ENCODE measurements at regions not wholly inside any gene's neighbourhood (a gene's known extent, or its start where the extent isn't known, plus 50 kb on each side); places are given as distances from the start of the nearest gene placed in this dataset.

DNA sequence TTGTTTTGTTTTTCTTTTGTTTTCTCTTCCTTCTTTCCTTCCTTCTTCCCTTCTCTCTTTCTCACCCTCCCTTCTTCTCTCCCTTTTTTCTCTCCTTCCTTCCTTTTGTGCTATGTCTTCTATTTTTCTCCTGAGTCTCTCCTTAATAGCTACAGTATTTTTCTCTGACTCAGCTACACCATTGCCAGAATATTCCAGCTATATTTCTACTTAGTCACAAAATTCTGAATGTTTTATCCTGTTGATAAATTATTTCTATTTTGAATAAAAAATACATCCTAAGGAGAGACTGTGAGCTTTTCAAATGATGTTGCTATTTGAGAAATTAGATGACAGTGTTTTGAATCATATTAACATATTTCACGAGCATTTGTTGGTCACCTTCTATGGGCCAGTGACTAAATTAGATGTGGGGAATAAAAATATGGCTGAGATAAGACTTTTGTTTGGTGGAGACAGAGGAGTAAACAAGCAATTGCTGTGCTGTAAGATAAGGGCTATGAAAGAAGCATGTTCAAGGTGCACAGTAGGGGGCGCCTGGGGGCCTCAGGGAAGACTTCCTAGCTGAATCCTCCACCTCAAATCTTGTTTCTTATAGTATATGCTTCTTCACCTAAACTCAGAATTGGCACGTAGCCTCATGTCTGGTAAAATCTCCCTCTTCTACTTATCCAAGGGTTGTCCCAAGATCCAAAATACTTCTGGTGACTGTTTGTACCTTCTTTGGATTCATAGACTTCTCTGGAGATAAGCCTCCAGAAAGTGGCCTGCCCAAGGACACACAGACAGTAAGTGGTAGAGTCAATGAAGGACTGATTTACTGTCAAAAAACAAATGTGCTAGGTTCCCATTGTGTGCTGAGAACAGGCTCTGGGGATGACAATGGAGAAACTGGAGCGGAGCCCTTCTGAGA, 115.5 kb upstream of the CREB5 start:
- Histone ChIP-seq H3K9me3 (no peaks in the 10 kb centered on the region), H3F3A (replicated peaks; ENCODE audit: insufficient read depth) (no peaks in the 10 kb centered on the region), H3K9ac (no peak overlapping the region), H4K20me1 (ENCODE audit: insufficient read depth) (no peaks in the 10 kb centered on the region), H3K4me3 (ENCODE audit: low read depth in 2 of 2, low read length in 1 of 2) (no peak overlapping the region), H3K36me3 (replicated peaks in 1 of 2; ENCODE audit: control insufficient read depth in 1 of 2, insufficient read depth in 2 of 2, low read length in 1 of 2) (no peaks in the 10 kb centered on the region), H3K4me1 (ENCODE audit: control insufficient read depth in 1 of 2, insufficient read depth in 2 of 2, low read depth in 1 of 2, low read length in 1 of 2) (no peaks in the 10 kb centered on the region; a peak in 1 of 4 replicates), H3K79me2 (ENCODE audit: insufficient read depth) (no peaks in the 10 kb centered on the region), H2AFZ (ENCODE audit: low read depth) (no peak overlapping the region), H3K4me2 (no peak overlapping the region), H3K9me2 (no peaks in the 10 kb centered on the region), H3K27me3 (ENCODE audit: insufficient read depth) (no peaks in the 10 kb centered on the region; the same call in 1 of the 2 replicates), H3K27ac (ENCODE audit: low read depth in 2 of 2, low read length in 1 of 2) (no peak overlapping the region)
- CTCF ChIA-PET: interaction anchor here (0.5 to 7.0 kb wide), 43 partner anchors 8 to 619 kb away, joined by 3 to 68 read pairs (median 4); no protein-coding TSS in a partner anchor
- no peak for TF ChIP-seq TAF1 (IDR thresholded peaks at IDR 0.05; ENCODE audit: borderline replicate concordance, low read depth, low read length)
- TF ChIP-seq SMC3 (IDR thresholded peaks at IDR 0.05; ENCODE audit: low read depth, low read length): peak; percentile 54
- no peak for TF ChIP-seq FOXM1 (IDR thresholded peaks at IDR 0.05; ENCODE audit: low read depth)
- peak; percentile 63 for TF ChIP-seq RAD21 (IDR thresholded peaks at IDR 0.05; ENCODE audit: low read length)
- TF ChIP-seq EZH2phosphoT487 (IDR thresholded peaks at IDR 0.05; ENCODE audit: borderline replicate concordance, low read depth): no peak
- no peak for TF ChIP-seq PBX3 (IDR thresholded peaks at IDR 0.05)
- 0 out of 2 replicates have a peak, but pooled peaks have one; percentile 12 for TF ChIP-seq MAX (IDR thresholded peaks at IDR 0.05; ENCODE audit: low read depth)
- TF ChIP-seq POLR2AphosphoS5 (IDR thresholded peaks at IDR 0.05; ENCODE audit: low read depth, low read length): no peak
- TF ChIP-seq, protein P1, sequence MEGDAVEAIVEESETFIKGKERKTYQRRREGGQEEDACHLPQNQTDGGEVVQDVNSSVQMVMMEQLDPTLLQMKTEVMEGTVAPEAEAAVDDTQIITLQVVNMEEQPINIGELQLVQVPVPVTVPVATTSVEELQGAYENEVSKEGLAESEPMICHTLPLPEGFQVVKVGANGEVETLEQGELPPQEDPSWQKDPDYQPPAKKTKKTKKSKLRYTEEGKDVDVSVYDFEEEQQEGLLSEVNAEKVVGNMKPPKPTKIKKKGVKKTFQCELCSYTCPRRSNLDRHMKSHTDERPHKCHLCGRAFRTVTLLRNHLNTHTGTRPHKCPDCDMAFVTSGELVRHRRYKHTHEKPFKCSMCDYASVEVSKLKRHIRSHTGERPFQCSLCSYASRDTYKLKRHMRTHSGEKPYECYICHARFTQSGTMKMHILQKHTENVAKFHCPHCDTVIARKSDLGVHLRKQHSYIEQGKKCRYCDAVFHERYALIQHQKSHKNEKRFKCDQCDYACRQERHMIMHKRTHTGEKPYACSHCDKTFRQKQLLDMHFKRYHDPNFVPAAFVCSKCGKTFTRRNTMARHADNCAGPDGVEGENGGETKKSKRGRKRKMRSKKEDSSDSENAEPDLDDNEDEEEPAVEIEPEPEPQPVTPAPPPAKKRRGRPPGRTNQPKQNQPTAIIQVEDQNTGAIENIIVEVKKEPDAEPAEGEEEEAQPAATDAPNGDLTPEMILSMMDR (IDR thresholded peaks at IDR 0.05): peak; percentile 80
- no peak for TF ChIP-seq RXRA (IDR thresholded peaks at IDR 0.05; ENCODE audit: borderline replicate concordance, low read depth)
- TF ChIP-seq ELF1 (IDR thresholded peaks at IDR 0.05): no peak
- DNase-seq: no peak
- POLR2A ChIA-PET: no interaction called here
- WGBS (ENCODE audit: low lambda C conversion rate): 33% methylated on average over 4 of the region's 4 CpGs

DNA sequence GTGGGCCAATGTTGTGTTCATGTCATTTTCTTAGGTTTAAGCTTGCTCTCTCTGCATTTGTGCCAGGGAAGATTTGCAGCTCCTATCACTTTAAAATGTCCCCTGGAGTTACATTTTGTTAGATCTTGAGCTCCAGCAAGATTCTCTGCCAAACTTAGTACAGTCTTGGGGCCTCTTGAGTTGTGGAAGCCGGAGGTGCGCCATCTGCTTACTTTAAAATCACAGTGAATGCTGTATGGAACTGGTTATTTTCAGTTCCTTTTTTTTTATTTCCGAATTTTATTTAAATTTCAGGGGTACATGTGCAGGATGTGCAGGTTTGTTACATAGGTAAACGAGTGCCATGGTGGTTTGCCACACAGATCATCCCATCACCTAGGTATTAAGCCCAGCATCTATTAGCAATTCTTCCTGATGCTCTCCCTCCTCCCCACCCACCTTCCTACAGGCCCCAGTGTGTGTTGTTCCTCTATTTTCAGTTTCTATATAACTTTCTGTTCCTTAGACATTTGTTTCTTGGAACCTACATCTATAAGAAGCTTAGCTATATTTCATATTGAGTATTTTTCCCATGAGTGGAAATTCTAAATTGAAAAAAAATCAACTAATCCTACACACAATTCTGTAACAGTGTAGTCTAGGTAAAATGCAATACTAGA, 114.4 kb upstream of the CREB5 start:
- WGBS (ENCODE audit: low lambda C conversion rate): 56% methylated on average over 4 of the region's 4 CpGs
- no peaks in the 10 kb centered on the region; the same call in 1 of the 2 replicates for H3K27me3 ChIP-seq (ENCODE audit: insufficient read depth)
- CTCF ChIA-PET: interaction anchor here (0.8 to 7.0 kb wide), 31 partner anchors 9 to 625 kb away, joined by 3 to 68 read pairs (median 7); no protein-coding TSS in a partner anchor
- H3K27ac ChIP-seq (ENCODE audit: low read depth in 2 of 2, low read length in 1 of 2): no peak overlapping the region
- H3K4me1 ChIP-seq (ENCODE audit: control insufficient read depth in 1 of 2, insufficient read depth in 2 of 2, low read depth in 1 of 2, low read length in 1 of 2): no peaks in the 10 kb centered on the region; a peak in 1 of 4 replicates
- POLR2A ChIA-PET: no interaction called here
- H3K4me2 ChIP-seq: no peak overlapping the region
- no peaks in the 10 kb centered on the region for H3K79me2 ChIP-seq (ENCODE audit: insufficient read depth)
- no peaks in the 10 kb centered on the region for H4K20me1 ChIP-seq (ENCODE audit: insufficient read depth)
- H3K36me3 ChIP-seq (replicated peaks in 1 of 2; ENCODE audit: control insufficient read depth in 1 of 2, insufficient read depth in 2 of 2, low read length in 1 of 2): no peaks in the 10 kb centered on the region
- no peak for DNase-seq
- no peak overlapping the region for H3K4me3 ChIP-seq (ENCODE audit: low read depth in 2 of 2, low read length in 1 of 2)
- TF ChIP-seq TCF12 (IDR thresholded peaks at IDR 0.05) (no peak), FOXM1 (IDR thresholded peaks at IDR 0.05; ENCODE audit: low read depth) (no peak), POLR2AphosphoS5 (IDR thresholded peaks at IDR 0.05; ENCODE audit: low read depth, low read length) (no peak), RXRA (IDR thresholded peaks at IDR 0.05; ENCODE audit: borderline replicate concordance, low read depth) (no peak), GATA2 (CRISPR knock-in tag; IDR thresholded peaks at IDR 0.05) (no peak), MXI1 (IDR thresholded peaks at IDR 0.05; ENCODE audit: low read depth, low read length) (no peak), REST (IDR thresholded peaks at IDR 0.05; ENCODE audit: low read depth, low read length) (no peak)
- TF ChIP-seq, protein P1 (IDR thresholded peaks at IDR 0.05): no peak
- H3K9me2 ChIP-seq: no peaks in the 10 kb centered on the region
- H3K9me3 ChIP-seq: no peaks in the 10 kb centered on the region
- no peak overlapping the region for H2AFZ ChIP-seq (ENCODE audit: low read depth)
- no peak overlapping the region for H3K9ac ChIP-seq
- no peaks in the 10 kb centered on the region for H3F3A ChIP-seq (replicated peaks; ENCODE audit: insufficient read depth)

Measured in SK-N-SH (cell line).